Gastroesophageal sphincter (tissue), 4 donors: ENCODE measurements at regions not wholly inside any gene's neighbourhood (a gene's known extent, or its start where the extent isn't known, plus 50 kb on each side); places are given as distances from the start of the nearest gene placed in this dataset.

Experiments used
- ATAC-seq: fragments of 150-250 bp; one replicate; pipeline ENCODE4 v1.9.1; 2016; ENCODE audit warnings: mild to moderate bottlenecking, moderate library complexity
- H3K27ac ChIP-seq, 4 donors: fragments of 200-600 bp; sonication (generic) in 3 of 4; 1 replicate in 3 of 4; 2 replicates in 1 of 4; pipeline ENCODE4 v1.5.1; 2016 to 2019
- H3K27me3 ChIP-seq: fragments of 200-600 bp; sonication (generic); one replicate; pipeline ENCODE4 v1.5.1; 2019
- H3K36me3 ChIP-seq, 2 donors: fragments of 200-600 bp; sonication (generic); one replicate each; pipeline ENCODE4 v1.5.1; 2019; ENCODE audit warnings: control low read depth in 1 of 2
- H3K4me1 ChIP-seq, 3 donors: fragments of 200-600 bp; sonication (generic); 1 replicate in 2 of 3; 2 replicates in 1 of 3; pipeline ENCODE4 v1.5.1; 2016 to 2019; ENCODE audit warnings: control low read depth in 2 of 3
- H3K4me3 ChIP-seq, 2 donors: fragments of 200-600 bp; sonication (generic); one replicate each; pipeline ENCODE4 v1.5.1; 2019; ENCODE audit warnings: mild to moderate bottlenecking in 1 of 2, moderate library complexity in 1 of 2
- H3K9me3 ChIP-seq, 3 donors: fragments of 200-600 bp; sonication (generic); one replicate each; pipeline ENCODE4 v1.5.1; 2017 to 2019; ENCODE audit warnings: control low read depth in 2 of 3
- CTCF ChIP-seq, 4 experiments: fragments of 200-600 bp in 2 of 4; fragments of 450-650 bp in 2 of 4; sonication (generic) in 1 of 4; IDR thresholded peaks; one replicate each; pipeline ENCODE4 v1.5.1; 2017 to 2019; ENCODE audit warnings: antibody characterized with exemption in 4 of 4, mild to moderate bottlenecking in 2 of 4, moderate library complexity in 2 of 4
- EP300 ChIP-seq: sonication (generic); formaldehyde crosslinking; IDR thresholded peaks from one replicate; pipeline ENCODE4 v1.6.1; 2017; ENCODE audit warnings: antibody characterized with exemption, mild to moderate bottlenecking
- POLR2A ChIP-seq, 2 donors: fragments of 450-650 bp; IDR thresholded peaks; one replicate each; pipeline ENCODE4 v1.6.1; 2017; ENCODE audit warnings: antibody characterized with exemption in 2 of 2, mild to moderate bottlenecking in 2 of 2, moderate library complexity in 1 of 2
- POLR2AphosphoS5 ChIP-seq: sonication (generic); formaldehyde crosslinking; IDR thresholded peaks from one replicate; pipeline ENCODE4 v1.6.1; 2017; ENCODE audit warnings: antibody characterized with exemption
- WGBS, 2 donors: methylation state at CpG; one replicate each; pipeline ENCODE4 v1.1.5; 2018; ENCODE audit warnings: low coverage in 1 of 2; 5-methylcytosine and 5-hydroxymethylcytosine counted together

GRCh38 chr6:108768792-108769524 lies 79.3 kb upstream of the ARMC2 start:
- WGBS, 2 donors: 70 to 87% methylated on average over 2 to 7 of the region's 10 CpGs
- no peaks in the 10 kb centered on the region for H3K9me3 ChIP-seq
- TF ChIP-seq EP300: no peak
- TF ChIP-seq POLR2A (IDR thresholded peaks at IDR 0.05): no peak
- TF ChIP-seq POLR2AphosphoS5: no peak
- H3K4me1 ChIP-seq: no peaks in the 10 kb centered on the region
- no peak overlapping the region for H3K4me3 ChIP-seq
- no peak for ATAC-seq
- no peaks in the 10 kb centered on the region for H3K36me3 ChIP-seq
- no peak overlapping the region for H3K27ac ChIP-seq
- no peaks in the 10 kb centered on the region for H3K27me3 ChIP-seq

- Histone ChIP-seq H3K27ac (no peak overlapping the region), H3K4me1 (no peaks in the 10 kb centered on the region), H3K4me3 (no peak overlapping the region), H3K27me3 (no peaks in the 10 kb centered on the region), H3K9me3 (no peaks in the 10 kb centered on the region), H3K36me3 (no peaks in the 10 kb centered on the region)
- 71 to 86% methylated on average over 1 of the region's 1 CpG for WGBS, 2 donors
- TF ChIP-seq CTCF (IDR thresholded peaks at IDR 0.05) (no peak), POLR2AphosphoS5 (no peak)
- no peak for ATAC-seq
Measured at GRCh38 chr6:108771421-108771820, 76.8 kb upstream of the ARMC2 start.

GRCh38 chr6:108774555-108774954 lies 73.7 kb upstream of the ARMC2 start:
- H3K9me3 ChIP-seq: no peaks in the 10 kb centered on the region
- WGBS, 2 donors: 85 to 100% methylated on average over 2 to 3 of the region's 3 CpGs
- H3K4me1 ChIP-seq: no peaks in the 10 kb centered on the region
- no peak for TF ChIP-seq EP300
- TF ChIP-seq CTCF (IDR thresholded peaks at IDR 0.05): no peak
- no peak for TF ChIP-seq POLR2A (IDR thresholded peaks at IDR 0.05)
- no peak for TF ChIP-seq POLR2AphosphoS5
- H3K4me3 ChIP-seq: no peak overlapping the region
- no peak overlapping the region for H3K27ac ChIP-seq
- no peaks in the 10 kb centered on the region for H3K36me3 ChIP-seq
- H3K27me3 ChIP-seq: no peaks in the 10 kb centered on the region
- no peak for ATAC-seq

GRCh38 chr6:108777536-108777935 lies 70.7 kb upstream of the ARMC2 start:
- Histone ChIP-seq H3K27ac (no peak overlapping the region), H3K36me3 (no peaks in the 10 kb centered on the region), H3K4me3 (no peak overlapping the region), H3K9me3 (no peaks in the 10 kb centered on the region), H3K27me3 (no peaks in the 10 kb centered on the region), H3K4me1 (peaks cover 0 to 13% (median 5%) of the 10 kb centered on the region in 3 donors)
- TF ChIP-seq CTCF (IDR thresholded peaks at IDR 0.05): no peak
- TF ChIP-seq POLR2A (IDR thresholded peaks at IDR 0.05): no peak
- 86 to 87% methylated on average over 5 of the region's 5 CpGs for WGBS, 2 donors
- no peak for ATAC-seq

- Histone ChIP-seq H3K27ac (no peak overlapping the region), H3K9me3 (no peaks in the 10 kb centered on the region), H3K36me3 (no peaks in the 10 kb centered on the region), H3K4me3 (no peak overlapping the region), H3K27me3 (no peaks in the 10 kb centered on the region), H3K4me1 (peaks cover 0 to 19% (median 5%) of the 10 kb centered on the region in 3 donors)
- no peak for ATAC-seq
- TF ChIP-seq CTCF (IDR thresholded peaks at IDR 0.05) (no peak), POLR2A (IDR thresholded peaks at IDR 0.05) (no peak), POLR2AphosphoS5 (no peak), EP300 (no peak)
- 75 to 82% methylated on average over 5 to 7 of the region's 7 CpGs for WGBS, 2 donors
Measured at GRCh38 chr6:108778421-108779186, 69.6 kb upstream of the ARMC2 start.
